ENCODE measurements at regions not wholly inside any gene's neighbourhood (a gene's known extent, or its start where the extent isn't known, plus 50 kb on each side); places are given as distances from the start of the nearest gene placed in this dataset.
"Not testable (repeated sequence)": the region's sequence is repeated elsewhere in the genome, so short reads cannot be mapped to it uniquely, and the experiment has no call there.

DNA sequence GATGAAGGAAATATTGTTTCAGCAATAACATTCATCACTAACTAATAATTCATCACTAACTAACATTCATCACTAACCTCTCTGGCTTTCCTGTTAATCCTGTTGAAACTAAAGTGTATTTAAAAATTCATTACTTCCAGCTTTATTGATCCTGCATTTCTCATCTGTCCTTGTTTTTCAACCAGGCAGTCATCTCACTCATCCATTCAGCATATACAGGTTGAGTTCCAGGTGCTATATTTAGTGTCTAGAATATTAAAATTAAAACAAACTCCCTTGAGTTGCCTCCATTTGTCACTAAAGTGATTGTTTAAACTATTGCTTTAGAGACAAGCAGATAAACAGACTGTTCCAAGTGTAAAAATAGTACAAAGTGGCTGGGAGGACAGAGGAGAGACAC lies 58.1 kb downstream of the ATXN7L3B start:
- Histone ChIP-seq H3K9me3 (ENCODE audit: control insufficient read depth, low read length) (peaks cover 2% of the 10 kb centered on the region), H3K36me3 (ENCODE audit: control insufficient read depth in 1 of 2, insufficient read depth in 2 of 2, low read length in 1 of 2) (no peaks in the 10 kb centered on the region), H3K4me3 (ENCODE audit: low read length in 2 of 2) (no peak overlapping the region), H3K27ac (ENCODE audit: low read depth in 1 of 2, low read length in 2 of 2) (no peak overlapping the region), H3K27me3 (ENCODE audit: control insufficient read depth in 1 of 2, insufficient read depth in 2 of 2, low read length in 1 of 2) (peaks cover 0 to 3% of the 10 kb centered on the region in 2 donors), H3K4me1 (ENCODE audit: control insufficient read depth in 1 of 2, insufficient read depth in 2 of 2, low read length in 2 of 2) (no peaks in the 10 kb centered on the region)
- intact Hi-C loops (cut with DNase I), result no loop called here
- ATAC-seq (ENCODE audit: low FRiP score), result no peak
- DNase-seq, result no peak

DNA sequence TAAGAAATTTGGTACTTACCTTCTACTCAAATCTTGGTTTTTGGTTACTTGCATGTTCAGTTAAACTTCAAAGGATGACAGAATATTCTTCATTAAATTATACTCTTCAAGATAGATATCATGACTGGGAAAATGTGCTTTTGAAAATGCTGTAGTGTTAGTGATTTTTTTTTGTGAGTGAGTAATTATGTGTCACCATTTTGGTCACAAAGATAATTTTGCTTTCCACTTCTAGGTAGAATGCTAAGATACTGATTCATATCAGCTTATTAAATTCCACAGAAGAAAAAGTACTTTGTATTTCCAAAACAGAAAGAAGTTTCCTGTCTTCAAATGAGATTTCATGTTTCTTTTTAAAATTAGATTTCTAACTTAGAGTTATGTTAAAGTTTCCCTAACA lies 61.2 kb downstream of the ATXN7L3B start:
- H3K9me3 ChIP-seq (ENCODE audit: control insufficient read depth, low read length), result peaks cover 2% of the 10 kb centered on the region
- no peak overlapping the region for H3K27ac ChIP-seq (ENCODE audit: low read depth in 1 of 2, low read length in 2 of 2)
- DNase-seq (no peak), ATAC-seq (ENCODE audit: low FRiP score) (no peak)
- H3K36me3 ChIP-seq (ENCODE audit: control insufficient read depth in 1 of 2, insufficient read depth in 2 of 2, low read length in 1 of 2), result no peaks in the 10 kb centered on the region
- no peaks in the 10 kb centered on the region for H3K4me1 ChIP-seq (ENCODE audit: control insufficient read depth in 1 of 2, insufficient read depth in 2 of 2, low read length in 2 of 2)
- intact Hi-C loops (cut with DNase I), result no loop called here
- peaks cover 0 to 3% of the 10 kb centered on the region in 2 donors for H3K27me3 ChIP-seq (ENCODE audit: control insufficient read depth in 1 of 2, insufficient read depth in 2 of 2, low read length in 1 of 2)
- H3K4me3 ChIP-seq (ENCODE audit: low read length in 2 of 2), result no peak overlapping the region

DNA sequence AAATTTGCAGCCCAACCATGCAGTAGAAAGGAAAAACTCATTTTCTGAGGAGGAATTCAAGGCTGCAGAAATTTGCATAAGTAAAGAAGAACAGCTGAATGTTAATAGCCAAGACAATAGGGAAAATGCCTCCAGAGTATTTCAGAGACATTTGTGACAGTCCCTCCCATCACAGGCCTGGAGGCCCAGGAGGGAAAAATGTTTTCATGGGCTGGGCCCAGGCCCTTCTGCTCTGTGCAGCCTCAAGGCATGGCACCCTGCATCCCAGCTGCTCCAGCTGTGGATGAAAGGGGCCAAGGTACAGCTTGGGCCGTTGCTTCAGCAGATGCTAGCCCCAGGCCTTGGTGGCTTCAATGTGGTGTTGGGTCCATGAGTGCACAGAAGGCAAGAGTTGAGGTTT lies 62.3 kb downstream of the ATXN7L3B start:
- no peaks in the 10 kb centered on the region for H3K4me1 ChIP-seq (ENCODE audit: control insufficient read depth in 1 of 2, insufficient read depth in 2 of 2, low read length in 2 of 2)
- ATAC-seq (ENCODE audit: low FRiP score), result no peak
- no peak overlapping the region for H3K4me3 ChIP-seq (ENCODE audit: low read length in 2 of 2)
- H3K27ac ChIP-seq (ENCODE audit: low read depth in 1 of 2, low read length in 2 of 2), result no peak overlapping the region
- WGBS, 2 donors, result 28 to 69% methylated on average over 1 of the region's 1 CpG
- peaks cover 2% of the 10 kb centered on the region for H3K9me3 ChIP-seq (ENCODE audit: control insufficient read depth, low read length)
- DNase-seq, result no peak
- intact Hi-C loops (cut with DNase I), result no loop called here
- no peaks in the 10 kb centered on the region for H3K36me3 ChIP-seq (ENCODE audit: control insufficient read depth in 1 of 2, insufficient read depth in 2 of 2, low read length in 1 of 2)
- H3K27me3 ChIP-seq (ENCODE audit: control insufficient read depth in 1 of 2, insufficient read depth in 2 of 2, low read length in 1 of 2), result peaks cover 0 to 3% of the 10 kb centered on the region in 2 donors

DNA sequence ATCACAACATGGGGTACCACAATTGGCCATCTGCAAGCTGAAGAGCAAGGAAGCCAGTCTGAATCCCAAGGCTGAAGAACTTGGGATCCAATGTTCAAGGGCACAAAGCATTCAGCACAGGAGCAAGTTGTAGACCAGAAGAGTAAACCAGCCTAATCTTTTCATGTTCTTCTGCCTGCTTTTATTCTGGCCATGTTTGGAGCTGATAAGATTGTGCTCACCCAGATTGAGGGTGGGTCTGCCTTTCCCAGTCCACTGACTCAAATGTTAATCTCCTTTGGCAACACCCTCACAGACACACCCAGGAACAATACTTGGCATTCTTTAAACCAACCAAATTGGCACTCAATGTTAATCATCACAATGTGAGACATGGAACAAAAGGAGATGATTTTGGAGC lies 63.2 kb downstream of the ATXN7L3B start:
- H3K9me3 ChIP-seq (ENCODE audit: control insufficient read depth, low read length); ATAC-seq (ENCODE audit: low FRiP score): not testable (repeated sequence)

GRCh38 chr12:74602881-74603672 lies 65.4 kb downstream of the ATXN7L3B start:
- no peak for DNase-seq

More for the DNA sequence above, 63.2 kb downstream of the ATXN7L3B start:
- H3K36me3 ChIP-seq (ENCODE audit: control insufficient read depth in 1 of 2, insufficient read depth in 2 of 2, low read length in 1 of 2); DNase-seq; H3K27me3 ChIP-seq (ENCODE audit: control insufficient read depth in 1 of 2, insufficient read depth in 2 of 2, low read length in 1 of 2); H3K4me1 ChIP-seq (ENCODE audit: control insufficient read depth in 1 of 2, insufficient read depth in 2 of 2, low read length in 2 of 2); intact Hi-C loops (cut with DNase I); H3K4me3 ChIP-seq (ENCODE audit: low read length in 2 of 2); H3K27ac ChIP-seq (ENCODE audit: low read depth in 1 of 2, low read length in 2 of 2): not testable (repeated sequence)

DNA sequence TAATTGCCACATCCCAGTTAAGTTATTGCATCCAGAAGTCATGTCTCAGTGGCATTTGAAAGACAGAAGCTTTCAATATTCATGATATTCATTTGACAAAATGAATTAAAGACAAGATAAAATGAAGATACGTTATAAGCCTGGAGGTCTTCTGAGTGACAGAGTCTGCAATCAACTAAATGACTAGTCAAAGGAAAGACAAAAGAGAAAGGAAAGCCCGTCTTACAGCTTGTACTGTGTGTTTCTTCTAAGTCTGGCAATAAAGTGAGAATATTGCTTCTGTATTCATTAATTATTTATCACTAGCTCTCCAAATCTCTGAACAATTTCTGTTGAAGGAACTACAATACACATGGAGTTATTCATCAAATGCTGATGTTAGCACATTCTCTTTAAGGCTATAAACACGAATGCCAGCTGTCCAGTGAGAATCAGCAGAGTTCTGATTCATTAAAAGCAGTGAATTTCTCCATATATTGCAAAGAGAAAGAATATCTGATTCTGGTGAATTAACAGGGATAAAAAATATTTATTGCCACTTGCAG lies 70.7 kb downstream of the ATXN7L3B start:
- H3K4me3 ChIP-seq (ENCODE audit: low read length in 2 of 2), result no peak overlapping the region
- WGBS, 2 donors, result 57% methylated on average over 3 of the region's 3 CpGs
- H3K27me3 ChIP-seq (ENCODE audit: control insufficient read depth in 1 of 2, insufficient read depth in 2 of 2, low read length in 1 of 2), result no peaks in the 10 kb centered on the region
- no peak overlapping the region for H3K27ac ChIP-seq (ENCODE audit: low read depth in 1 of 2, low read length in 2 of 2)
- no peaks in the 10 kb centered on the region for H3K4me1 ChIP-seq (ENCODE audit: control insufficient read depth in 1 of 2, insufficient read depth in 2 of 2, low read length in 2 of 2)
- no peak for ATAC-seq (ENCODE audit: low FRiP score)
- no peak for DNase-seq
- intact Hi-C loops (cut with DNase I), result no loop called here
- no peaks in the 10 kb centered on the region for H3K36me3 ChIP-seq (ENCODE audit: control insufficient read depth in 1 of 2, insufficient read depth in 2 of 2, low read length in 1 of 2)
- H3K9me3 ChIP-seq (ENCODE audit: control insufficient read depth, low read length), result no peaks in the 10 kb centered on the region

More at GRCh38 chr12:74602881-74603672, 65.4 kb downstream of the ATXN7L3B start:
- Histone ChIP-seq H3K27ac (ENCODE audit: low read depth in 1 of 2, low read length in 2 of 2) (no peak overlapping the region), H3K4me3 (ENCODE audit: low read length in 2 of 2) (no peak overlapping the region), H3K9me3 (ENCODE audit: control insufficient read depth, low read length) (peaks cover 2% of the 10 kb centered on the region), H3K36me3 (ENCODE audit: control insufficient read depth in 1 of 2, insufficient read depth in 2 of 2, low read length in 1 of 2) (no peaks in the 10 kb centered on the region), H3K4me1 (ENCODE audit: control insufficient read depth in 1 of 2, insufficient read depth in 2 of 2, low read length in 2 of 2) (no peaks in the 10 kb centered on the region), H3K27me3 (ENCODE audit: control insufficient read depth in 1 of 2, insufficient read depth in 2 of 2, low read length in 1 of 2) (peaks cover 0 to 3% of the 10 kb centered on the region in 2 donors)
- intact Hi-C loops (cut with DNase I), result no loop called here
- WGBS, 2 donors, result 70 to 71% methylated on average over 2 of the region's 2 CpGs
- ATAC-seq (ENCODE audit: low FRiP score), result no peak

DNA sequence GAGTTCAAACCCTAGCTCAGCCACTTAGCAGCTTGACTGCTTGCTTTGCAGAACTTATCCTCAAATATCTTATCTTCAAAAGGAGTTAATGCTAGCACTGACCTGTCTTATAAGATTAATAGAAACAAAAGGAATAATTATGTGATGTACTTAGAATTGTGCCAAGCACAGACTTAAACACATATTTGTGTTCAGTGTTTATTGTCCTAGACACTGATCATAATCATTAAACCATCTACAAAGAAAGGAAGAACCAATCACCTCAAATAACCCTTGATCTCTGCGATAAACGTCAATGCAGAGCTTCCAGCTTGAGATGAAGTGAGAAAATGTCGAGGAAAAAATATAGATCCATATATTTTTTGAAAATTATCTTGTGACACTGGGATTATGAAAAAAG lies 73.1 kb downstream of the ATXN7L3B start:
- Histone ChIP-seq H3K36me3 (ENCODE audit: control insufficient read depth in 1 of 2, insufficient read depth in 2 of 2, low read length in 1 of 2) (no peaks in the 10 kb centered on the region), H3K27ac (ENCODE audit: low read depth in 1 of 2, low read length in 2 of 2) (no peak overlapping the region), H3K9me3 (ENCODE audit: control insufficient read depth, low read length) (no peaks in the 10 kb centered on the region), H3K4me3 (ENCODE audit: low read length in 2 of 2) (no peak overlapping the region), H3K27me3 (ENCODE audit: control insufficient read depth in 1 of 2, insufficient read depth in 2 of 2, low read length in 1 of 2) (no peaks in the 10 kb centered on the region), H3K4me1 (ENCODE audit: control insufficient read depth in 1 of 2, insufficient read depth in 2 of 2, low read length in 2 of 2) (no peaks in the 10 kb centered on the region)
- no peak for DNase-seq
- 69 to 81% methylated on average over 3 of the region's 3 CpGs for WGBS, 2 donors
- intact Hi-C loops (cut with DNase I), result no loop called here
- ATAC-seq (ENCODE audit: low FRiP score), result no peak

DNA sequence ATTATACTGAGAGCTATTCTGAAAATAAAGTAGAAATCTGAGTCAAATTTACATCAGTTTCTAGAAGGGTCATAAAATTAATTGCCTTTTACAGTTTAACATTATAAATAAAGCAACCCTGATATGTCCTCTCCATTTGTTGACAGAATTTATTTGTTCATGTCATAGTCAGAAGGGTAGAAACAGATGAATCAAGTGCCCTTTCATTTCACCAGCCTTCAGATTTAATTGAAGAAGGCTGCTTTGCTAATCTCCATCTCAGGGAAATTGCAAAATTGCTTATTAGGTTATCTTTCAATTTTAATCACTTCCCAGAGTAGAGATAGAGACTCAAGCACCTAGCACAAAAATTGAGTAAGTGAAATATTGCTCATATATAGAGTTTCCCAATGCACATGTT lies 76.8 kb downstream of the ATXN7L3B start:
- Histone ChIP-seq H3K4me1 (ENCODE audit: control insufficient read depth in 1 of 2, insufficient read depth in 2 of 2, low read length in 2 of 2) (no peaks in the 10 kb centered on the region), H3K4me3 (ENCODE audit: low read length in 2 of 2) (no peak overlapping the region), H3K27ac (ENCODE audit: low read depth in 1 of 2, low read length in 2 of 2) (no peak overlapping the region), H3K9me3 (ENCODE audit: control insufficient read depth, low read length) (no peaks in the 10 kb centered on the region), H3K36me3 (ENCODE audit: control insufficient read depth in 1 of 2, insufficient read depth in 2 of 2, low read length in 1 of 2) (no peaks in the 10 kb centered on the region), H3K27me3 (ENCODE audit: control insufficient read depth in 1 of 2, insufficient read depth in 2 of 2, low read length in 1 of 2) (no peaks in the 10 kb centered on the region)
- intact Hi-C loops (cut with DNase I), result no loop called here
- ATAC-seq (ENCODE audit: low FRiP score) (no peak), DNase-seq (no peak)

GRCh38 chr12:74619084-74619483 lies 81.4 kb downstream of the ATXN7L3B start:
- Histone ChIP-seq H3K36me3 (ENCODE audit: control insufficient read depth in 1 of 2, insufficient read depth in 2 of 2, low read length in 1 of 2) (no peaks in the 10 kb centered on the region), H3K4me1 (ENCODE audit: control insufficient read depth in 1 of 2, insufficient read depth in 2 of 2, low read length in 2 of 2) (no peaks in the 10 kb centered on the region), H3K27ac (ENCODE audit: low read depth in 1 of 2, low read length in 2 of 2) (no peak overlapping the region), H3K9me3 (ENCODE audit: control insufficient read depth, low read length) (no peaks in the 10 kb centered on the region), H3K4me3 (ENCODE audit: low read length in 2 of 2) (no peak overlapping the region), H3K27me3 (ENCODE audit: control insufficient read depth in 1 of 2, insufficient read depth in 2 of 2, low read length in 1 of 2) (no peaks in the 10 kb centered on the region)
- no peak for ATAC-seq (ENCODE audit: low FRiP score)
- no peak for DNase-seq
- intact Hi-C loops (cut with DNase I), result no loop called here
- WGBS, 2 donors, result 37 to 54% methylated on average over 2 of the region's 2 CpGs

All from aorta (tissue), 5 donors.